Testis (tissue), 2 donors: ENCODE measurements at regions not wholly inside any gene's neighbourhood (a gene's known extent, or its start where the extent isn't known, plus 50 kb on each side); places are given as distances from the start of the nearest gene placed in this dataset.

ENCODE experiments used
- CTCF ChIP-seq, 3 experiments: fragments of 450-650 bp in 2 of 3; fragments of 200-600 bp in 1 of 3; sonication (generic) in 1 of 3; IDR thresholded peaks; one replicate each; pipeline ENCODE4 v1.5.1; 2016 to 2019; ENCODE audit warnings: antibody characterized with exemption in 3 of 3, mild to moderate bottlenecking in 2 of 3, moderate library complexity in 1 of 3
- POLR2A ChIP-seq: fragments of 450-650 bp; IDR thresholded peaks from one replicate; pipeline ENCODE4 v1.6.1; 2017; ENCODE audit warnings: antibody characterized with exemption, mild to moderate bottlenecking, moderate library complexity

GRCh38 chr4:132284910-132285426 is 864.1 kb upstream of the PCDH10 start:
- no peak for TF ChIP-seq CTCF (IDR thresholded peaks at IDR 0.05)
- TF ChIP-seq POLR2A, result no peak
